ENCODE measurements at regions not wholly inside any gene's neighbourhood (a gene's known extent, or its start where the extent isn't known, plus 50 kb on each side); places are given as distances from the start of the nearest gene placed in this dataset.

- no peak for DNase-seq (ENCODE audit: low read depth)
These were observed 762.1 kb upstream of the ARGLU1 start for GRCh38 chr13:107329991-107330390.

DNA sequence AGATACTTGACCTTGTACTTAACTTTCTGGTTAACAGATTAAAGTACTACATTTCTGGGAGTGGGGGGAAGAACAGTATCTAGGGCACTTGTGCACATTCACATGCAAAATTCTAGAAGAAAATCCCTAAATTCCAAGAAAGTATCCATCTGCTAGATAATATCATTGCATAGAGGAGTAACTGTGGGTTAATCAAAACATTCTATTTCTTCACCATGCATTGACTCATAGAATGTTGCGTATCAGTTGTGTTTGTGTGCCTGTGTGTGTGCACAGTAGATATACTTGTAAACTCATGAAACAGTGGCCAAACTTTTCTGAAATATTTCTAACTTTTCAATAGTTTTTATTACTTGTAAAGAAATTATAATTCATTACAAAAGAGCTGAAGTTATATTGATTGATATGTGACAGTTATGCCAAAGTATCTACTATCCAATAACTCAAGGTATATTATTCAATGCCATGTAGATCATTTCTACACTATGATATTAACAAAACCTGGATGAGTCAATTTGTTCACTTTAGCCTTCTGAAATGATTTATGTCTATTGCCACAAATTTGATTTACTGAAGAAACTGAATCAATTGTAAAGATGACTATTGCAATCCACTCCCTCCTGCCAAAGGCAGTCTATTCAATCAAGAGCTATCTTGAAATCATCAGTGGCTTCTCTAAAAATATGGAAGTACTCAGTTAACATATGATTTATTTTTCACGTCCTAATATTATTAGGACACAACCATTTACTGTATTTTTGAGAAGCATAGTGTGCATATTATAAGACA lies 756.7 kb upstream of the ARGLU1 start:
- DNase-seq (ENCODE audit: low read depth): no peak

- DNase-seq (ENCODE audit: low read depth): no peak
These were observed 754.3 kb upstream of the ARGLU1 start for GRCh38 chr13:107322228-107322627.

DNA sequence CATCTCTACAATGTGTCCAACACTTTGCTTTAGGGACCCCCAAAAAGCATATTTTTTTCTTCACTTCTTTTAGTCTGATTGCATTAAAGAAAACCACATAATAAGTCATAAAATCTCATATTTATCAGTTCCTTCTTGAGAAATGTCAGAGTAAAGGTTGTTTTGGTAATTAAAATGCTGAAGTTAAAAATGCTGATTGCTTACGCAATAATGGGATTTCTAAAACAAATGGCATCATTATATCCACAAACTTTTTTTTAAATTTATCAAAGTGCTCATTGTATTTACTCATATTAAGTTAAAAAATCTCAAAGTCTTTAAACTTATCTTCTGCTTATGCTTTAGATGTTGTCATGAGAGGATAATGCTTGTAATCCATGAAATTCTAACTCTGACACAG lies 737.2 kb upstream of the ARGLU1 start:
- no peak for DNase-seq (ENCODE audit: low read depth)

DNA sequence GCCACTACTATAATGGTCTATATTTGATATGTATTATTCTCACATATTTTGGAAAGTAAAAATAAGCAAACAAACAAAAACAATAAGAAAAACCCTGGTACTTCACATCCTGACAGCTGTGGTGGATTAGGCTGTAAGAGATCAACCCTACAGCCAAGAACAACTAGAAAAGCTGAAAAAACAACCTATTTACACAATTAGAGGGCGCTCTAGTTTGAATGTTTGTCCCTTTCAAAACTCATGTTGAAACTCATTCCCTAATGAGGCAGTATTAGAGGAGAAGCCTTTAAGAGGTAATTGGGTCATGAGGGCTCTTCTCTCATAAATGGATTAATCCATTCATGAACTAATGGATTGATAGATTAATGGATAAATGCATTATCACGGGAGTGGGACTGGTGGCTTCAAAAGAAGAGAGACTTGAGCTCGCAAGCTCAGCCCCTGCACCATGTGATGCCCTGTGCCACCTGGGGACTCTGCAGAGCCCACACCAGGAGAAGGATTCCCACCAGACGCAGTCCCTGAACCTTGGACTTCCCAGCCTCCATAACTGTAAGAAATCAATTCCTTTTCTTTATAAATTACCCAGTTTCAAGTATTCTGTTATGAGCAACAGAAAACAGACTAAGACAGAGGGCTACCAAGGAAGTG lies 733.9 kb upstream of the ARGLU1 start:
- no peak for DNase-seq (ENCODE audit: low read depth)

- DNase-seq (ENCODE audit: low read depth): no peak
These were observed 731.8 kb upstream of the ARGLU1 start for GRCh38 chr13:107299717-107300116.

GRCh38 chr13:107296804-107297203 lies 728.9 kb upstream of the ARGLU1 start:
- no peak for DNase-seq (ENCODE audit: low read depth)

GRCh38 chr13:107295416-107296140 lies 727.6 kb upstream of the ARGLU1 start:
- DNase-seq (ENCODE audit: low read depth): no peak

- DNase-seq (ENCODE audit: low read depth): no peak
These were observed 726.0 kb upstream of the ARGLU1 start for GRCh38 chr13:107293924-107294323.

GRCh38 chr13:107291875-107292274 lies 723.9 kb upstream of the ARGLU1 start:
- DNase-seq (ENCODE audit: low read depth): no peak

DNA sequence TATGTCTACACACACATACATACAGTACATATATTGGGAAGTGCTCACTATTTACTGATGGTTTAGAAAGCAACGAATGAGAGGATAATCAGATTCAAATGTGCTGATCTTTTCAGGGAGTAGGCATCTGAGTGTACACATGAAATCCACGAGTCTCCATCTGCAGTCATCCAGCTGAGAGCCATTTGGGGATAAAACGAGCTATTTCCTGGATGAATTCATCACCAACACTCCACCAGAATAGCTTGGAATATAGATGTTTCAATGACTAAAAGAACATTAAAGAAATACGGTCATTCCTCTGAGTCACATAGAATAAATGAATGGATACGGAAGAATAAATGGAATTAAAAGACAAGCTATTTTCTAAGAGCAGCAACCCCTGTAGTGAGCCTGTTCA lies 721.6 kb upstream of the ARGLU1 start:
- no peak for DNase-seq (ENCODE audit: low read depth)

DNA sequence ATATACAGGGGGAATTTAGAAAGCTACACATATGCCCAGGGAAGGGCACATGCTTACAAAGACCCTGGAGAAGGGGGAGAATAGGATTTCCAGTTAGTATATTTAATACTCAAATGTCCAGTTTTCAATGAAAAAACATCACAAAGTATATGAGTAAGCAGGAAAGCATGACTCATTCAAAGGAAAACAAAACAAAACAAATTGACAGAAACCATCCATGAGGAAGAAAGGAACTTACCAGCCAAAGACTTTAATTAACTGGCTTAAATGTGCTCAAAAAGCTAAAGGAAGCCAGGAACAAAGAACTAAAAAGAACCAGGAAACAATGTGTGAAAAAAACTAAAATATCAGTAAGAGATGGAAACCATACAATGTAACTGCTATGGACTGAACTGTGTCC lies 716.2 kb upstream of the ARGLU1 start:
- DNase-seq (ENCODE audit: low read depth): no peak

DNA sequence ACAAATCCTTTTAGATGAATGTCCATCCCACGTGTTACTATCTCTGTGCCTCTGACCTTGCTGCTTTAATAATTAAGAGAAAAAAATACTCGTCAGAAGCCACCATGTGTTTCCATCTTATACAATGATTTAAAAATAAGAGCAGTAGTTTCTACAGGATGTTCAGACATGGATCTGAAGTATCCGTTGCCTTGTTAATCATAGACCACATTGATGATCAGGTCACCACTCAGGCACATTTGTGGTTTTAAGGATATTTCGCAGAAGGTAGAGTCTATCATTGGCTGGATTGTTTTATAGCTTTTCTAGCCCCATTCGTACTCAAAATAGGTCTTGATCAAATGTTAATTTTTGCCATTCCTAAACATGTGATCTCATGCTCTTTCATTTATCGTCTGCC lies 710.0 kb upstream of the ARGLU1 start:
- DNase-seq (ENCODE audit: low read depth): no peak

DNA sequence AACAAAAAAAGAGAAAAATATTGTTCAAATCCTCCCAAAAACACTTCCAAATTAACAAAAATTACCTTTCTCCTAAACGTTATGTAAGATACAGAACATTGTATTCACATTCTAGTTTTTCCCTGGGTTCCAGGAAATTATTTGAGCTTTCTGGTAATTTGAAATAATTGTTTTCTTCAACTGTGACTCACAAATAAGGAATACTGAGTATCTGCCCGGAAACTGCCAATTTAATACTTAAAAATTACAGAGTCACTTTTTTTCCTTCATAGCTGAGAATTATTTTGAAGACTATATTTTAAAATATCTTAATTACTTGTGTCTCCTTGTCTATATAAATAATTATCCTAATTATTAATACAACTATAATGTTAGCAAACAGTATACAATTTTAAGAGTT lies 709.0 kb upstream of the ARGLU1 start:
- DNase-seq (ENCODE audit: low read depth): no peak

- no peak for DNase-seq (ENCODE audit: low read depth)
These were observed 708.1 kb upstream of the ARGLU1 start for GRCh38 chr13:107275945-107276614.

DNA sequence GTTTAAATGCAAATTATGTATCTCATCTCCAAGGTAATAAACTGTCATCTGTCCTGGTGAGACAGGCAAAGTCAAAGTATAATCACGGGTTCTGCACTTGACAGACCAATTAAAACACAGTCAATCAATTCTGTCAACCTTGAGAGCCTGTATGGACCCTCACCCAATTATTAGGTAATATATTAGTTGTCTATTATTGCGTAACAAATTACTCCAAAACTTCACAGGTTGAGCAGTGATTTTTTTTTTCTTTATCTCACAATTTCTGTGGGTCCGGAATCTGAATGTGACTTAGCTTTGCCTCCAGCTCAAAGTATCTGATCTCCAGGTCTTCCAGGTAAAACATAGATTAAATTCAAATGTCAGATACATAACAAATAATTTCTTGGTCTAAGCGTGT lies 707.4 kb upstream of the ARGLU1 start:
- no peak for DNase-seq (ENCODE audit: low read depth)

DNA sequence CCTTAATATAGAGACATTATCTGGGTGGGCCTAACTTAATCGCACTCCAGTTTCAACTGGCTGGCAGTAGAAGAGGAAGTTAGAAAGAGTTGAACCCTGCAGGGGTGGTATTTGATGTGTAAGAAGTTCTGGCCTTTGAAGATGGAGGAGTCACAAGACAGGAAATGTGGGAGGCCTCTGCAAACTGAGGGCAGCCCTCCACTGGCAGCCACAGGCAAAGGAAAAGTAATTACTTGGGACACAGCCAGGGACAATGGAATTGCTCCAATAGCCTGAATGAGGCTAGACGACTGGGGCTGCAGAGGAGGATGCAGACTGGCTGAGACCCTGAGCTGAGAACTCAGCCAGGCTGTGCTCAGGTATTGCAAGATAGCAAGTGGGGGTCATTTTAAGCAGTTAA lies 703.3 kb upstream of the ARGLU1 start:
- DNase-seq (ENCODE audit: low read depth): no peak

GRCh38 chr13:107266657-107267056 lies 698.7 kb upstream of the ARGLU1 start:
- no peak for DNase-seq (ENCODE audit: low read depth)

DNA sequence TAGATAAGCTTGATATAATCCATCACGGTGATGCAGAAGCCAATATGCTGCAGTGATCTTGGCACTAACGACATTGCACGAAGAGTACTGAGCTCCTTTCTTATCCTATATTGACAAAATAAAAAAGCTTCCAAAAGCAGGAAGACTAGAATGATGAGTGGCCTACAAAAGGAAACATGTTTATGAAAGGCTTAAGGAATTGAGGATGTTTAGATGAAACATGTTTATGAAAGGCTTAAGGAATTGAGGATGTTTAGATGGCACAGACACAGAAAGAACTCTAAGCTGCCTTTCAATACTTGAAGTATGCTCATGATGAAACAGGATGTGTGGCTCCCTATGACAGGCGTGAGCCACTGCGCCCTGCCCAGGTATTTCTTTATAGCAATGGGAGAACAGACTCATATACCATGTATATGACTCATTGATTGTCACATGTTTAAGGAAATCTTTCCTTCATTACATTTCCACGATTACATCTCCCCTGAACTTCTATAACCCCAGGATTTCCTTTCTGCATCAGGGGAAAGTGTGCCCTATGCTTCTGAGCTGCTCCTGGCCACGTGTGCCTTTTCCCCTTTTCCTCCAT lies 690.8 kb upstream of the ARGLU1 start:
- no peak for DNase-seq (ENCODE audit: low read depth)

DNA sequence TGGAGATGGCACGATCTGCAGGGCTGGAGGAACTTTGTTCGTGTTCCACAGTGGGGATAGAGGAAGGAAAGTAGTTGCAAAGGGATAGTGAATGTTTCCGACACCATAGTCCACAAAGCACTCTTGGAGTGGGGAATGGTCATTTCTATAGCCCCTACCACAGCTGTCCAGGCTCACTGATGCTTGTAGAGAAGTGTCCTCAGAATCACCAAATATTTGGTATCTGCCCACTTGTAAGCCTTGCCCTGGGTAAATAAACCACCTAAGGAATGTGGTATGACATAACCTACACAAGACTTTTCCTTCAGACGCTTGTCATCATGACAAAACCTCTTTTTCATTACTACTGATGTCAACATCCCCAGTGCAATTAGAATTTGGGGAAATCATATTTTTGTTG lies 686.5 kb upstream of the ARGLU1 start:
- no peak for DNase-seq (ENCODE audit: low read depth)

GRCh38 chr13:107252428-107252827 lies 684.5 kb upstream of the ARGLU1 start:
- no peak for DNase-seq (ENCODE audit: low read depth)

DNA sequence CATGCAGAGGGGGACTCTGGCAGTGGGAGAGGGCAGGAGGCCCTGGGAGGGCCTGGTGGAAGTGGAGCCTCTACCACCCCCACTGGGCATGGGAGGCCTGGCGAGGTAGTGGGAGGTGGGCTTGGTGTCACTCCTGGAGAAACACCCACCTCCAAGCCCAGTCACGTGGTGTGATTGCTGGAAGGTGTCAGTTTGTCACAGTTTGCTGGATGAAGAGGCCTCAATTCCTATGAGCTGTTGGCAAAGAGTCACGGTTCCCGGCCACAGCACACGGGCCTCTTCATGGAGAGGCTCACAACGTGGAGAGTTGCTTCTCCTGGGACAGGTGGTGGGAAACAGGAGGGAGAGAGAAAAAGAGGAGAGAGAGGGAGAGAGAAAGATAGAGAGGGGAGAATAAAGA lies 684.1 kb upstream of the ARGLU1 start:
- DNase-seq (ENCODE audit: low read depth): no peak

Measured in stimulated activated CD8-positive, alpha-beta memory T cell treated with anti-CD3 and anti-CD28 coated beads, Interleukin-15, amount 100 ng/mL, for 1 hour (primary cell).